GM23338 (cell line): ENCODE measurements at regions not wholly inside any gene's neighbourhood (a gene's known extent, or its start where the extent isn't known, plus 50 kb on each side); places are given as distances from the start of the nearest gene placed in this dataset.

Experiments used
- CTCF ChIP-seq, 2 experiments: fragments of 200-600 bp in 1 of 2; sonication (generic) in 1 of 2; conservative IDR thresholded peaks; 2 replicates each; pipeline versions ENCODE4 v1.5.1 to v1.6.1; 2016 to 2017; ENCODE audit warnings: antibody characterized with exemption in 2 of 2, low read depth in 2 of 2, mild to moderate bottlenecking in 2 of 2, moderate library complexity in 1 of 2
- REST ChIP-seq: IDR thresholded peaks from one replicate; pipeline ENCODE4 v1.6.1; 2018; ENCODE audit warnings: antibody characterized with exemption; ENCODE audit not compliant: unreplicated experiment

GRCh38 chr15:96764946-96765345 lies 434.4 kb downstream of the NR2F2 start:
- no peak for TF ChIP-seq CTCF (conservative IDR thresholded peaks at IDR 0.05; ENCODE audit: low read depth in 2 of 2)
- no peak for TF ChIP-seq REST
